SH-SY5Y (cell line): ENCODE measurements at regions not wholly inside any gene's neighbourhood (a gene's known extent, or its start where the extent isn't known, plus 50 kb on each side); places are given as distances from the start of the nearest gene placed in this dataset.

Experiments used
- GATA2 ChIP-seq: IDR thresholded peaks from 2 replicates; pipeline ENCODE4 v1.6.1; 2011; ENCODE audit warnings: mild to moderate bottlenecking, low read depth, low read length
- GATA3 ChIP-seq: IDR thresholded peaks from 2 replicates; pipeline ENCODE4 v1.6.1; 2011; ENCODE audit warnings: low read depth, mild to moderate bottlenecking, low read length, moderate library complexity

- no peak for TF ChIP-seq GATA2
- no peak for TF ChIP-seq GATA3
These were observed 63.8 kb upstream of the PRDX4 start for GRCh38 chrX:23603501-23603900.

- TF ChIP-seq GATA2 (no peak), GATA3 (no peak)
These were observed 56.8 kb upstream of the PRDX4 start for GRCh38 chrX:23610495-23610894.

GRCh38 chrX:23612846-23613245, 54.4 kb upstream of the PRDX4 start:
- TF ChIP-seq GATA2 (no peak), GATA3 (no peak)

- no peak for TF ChIP-seq GATA2
These were observed 50.9 kb upstream of the PRDX4 start for GRCh38 chrX:23616361-23616760.
